K562 (cell line): ENCODE measurements at regions not wholly inside any gene's neighbourhood (a gene's known extent, or its start where the extent isn't known, plus 50 kb on each side); places are given as distances from the start of the nearest gene placed in this dataset.

ENCODE experiments used
- ATAC-seq: fragments of 200-7000 bp; cut with Tn5 transposase; 3 replicates; pipeline ENCODE4 v1.9.1; 2020; ENCODE audit warnings: moderate library complexity
- BruUV-seq: library from RNA; stranded (reverse); fragments of 400-500 nt; replicated peaks from 2 replicates; lab custom pipeline; 2021; lab: Mats Ljungman, UMichigan
- CTCF ChIA-PET: fragments of 300-600 bp; formaldehyde crosslinking; extraction: SDS; loops from one replicate; lab custom pipeline; 2021; ENCODE audit warnings: low intra/inter-chr PET ratio; lab: Yijun Ruan, JAX
- POLR2A ChIA-PET: fragments of 300-600, 350-650 bp; sonication (Branson Sonifier 250); formaldehyde crosslinking; extraction: SDS; loops from one replicate; lab custom pipeline; 2021; ENCODE audit warnings: antibody characterized with exemption, inconsistent platforms; lab: Yijun Ruan, JAX
- DNase-seq, 4 experiments: peaks; one replicate each; pipeline versions ENCODE4 v3.0.0 to v3.0.0-alpha.2; 2011 to 2018; ENCODE audit warnings: low spot score in 3 of 4, mixed read lengths in 3 of 4; ENCODE audit errors: extremely low read depth in 1 of 4
- FAIRE-seq: peaks from 2 replicates; lab custom pipeline; 2011; peaks lifted over from hg19 to GRCh38; lab: Jason Lieb, UNC
- H2AFZ ChIP-seq: 2 replicates; pipeline ENCODE4 v1.6.0; 2011; ENCODE audit warnings: low read depth, low read length, control low read depth, inconsistent platforms
- H3K27ac ChIP-seq: fragments of 200-600 bp; 3 replicates; pipeline ENCODE4 v1.8.0; 2011; ENCODE audit warnings: low read depth, mild to moderate bottlenecking, control low read depth, inconsistent platforms, low read length, moderate library complexity, mixed read lengths; ENCODE audit errors: extremely low read depth
- H3K27me3 ChIP-seq, 2 experiments: fragments of 300-600 bp in 1 of 2; 2 replicates in 1 of 2; 3 replicates in 1 of 2; pipeline versions ENCODE4 v1.6.0 to v1.8.0; 2011; ENCODE audit warnings: inconsistent platforms in 2 of 2, low read length in 2 of 2, mild to moderate bottlenecking in 1 of 2, mixed read lengths in 1 of 2, moderate library complexity in 1 of 2; ENCODE audit not compliant: control insufficient read depth in 2 of 2, insufficient read depth in 2 of 2
- H3K36me3 ChIP-seq: fragments of 300-600 bp; 3 replicates; pipeline ENCODE4 v1.8.0; 2011; ENCODE audit warnings: mild to moderate bottlenecking, low read length, inconsistent platforms; ENCODE audit not compliant: control insufficient read depth, insufficient read depth
- H3K4me1 ChIP-seq, 2 experiments: fragments of 200-600 bp in 1 of 2; replicated peaks in 1 of 2; 2 replicates in 1 of 2; 3 replicates in 1 of 2; pipeline versions ENCODE4 v1.5.1 to v1.8.0; 2011; ENCODE audit warnings: inconsistent platforms in 2 of 2, low read length in 2 of 2, mild to moderate bottlenecking in 1 of 2, mixed read lengths in 1 of 2, moderate library complexity in 1 of 2; ENCODE audit not compliant: control insufficient read depth in 2 of 2, insufficient read depth in 2 of 2
- H3K4me2 ChIP-seq: 2 replicates; pipeline ENCODE4 v1.6.1; 2011; ENCODE audit warnings: low read length, control low read depth, inconsistent platforms, mixed read lengths; ENCODE audit not compliant: insufficient read depth
- H3K4me3 ChIP-seq: fragments of 200-600 bp; sonication (generic), shearing (Covaris generic); 2 replicates; pipeline ENCODE4 v1.5.1; 2016; ENCODE audit warnings: control low read depth, inconsistent platforms
- H3K79me2 ChIP-seq: fragments of 200-600 bp; 3 replicates; pipeline ENCODE4 v1.8.0; 2011; ENCODE audit warnings: low read length, inconsistent platforms; ENCODE audit not compliant: control insufficient read depth, insufficient read depth
- H3K9ac ChIP-seq, 2 experiments: 2 replicates each; pipeline versions ENCODE4 v1.6.0 to v1.6.1; 2011; ENCODE audit warnings: low read depth in 2 of 2, low read length in 2 of 2, control low read depth in 1 of 2, inconsistent platforms in 1 of 2, mild to moderate bottlenecking in 1 of 2, mixed read lengths in 1 of 2; ENCODE audit not compliant: insufficient read depth in 1 of 2
- H3K9me1 ChIP-seq: one replicate; pipeline ENCODE4 v1.6.0; 2011; ENCODE audit warnings: inconsistent platforms, mild to moderate bottlenecking, low read length, moderate library complexity; ENCODE audit not compliant: control insufficient read depth, insufficient read depth
- H3K9me3 ChIP-seq: replicated peaks from 2 replicates; pipeline ENCODE4 v1.5.1; 2011; ENCODE audit warnings: low read depth, low read length, inconsistent platforms; ENCODE audit not compliant: control insufficient read depth, insufficient read depth
- H4K20me1 ChIP-seq: replicated peaks from 2 replicates; pipeline ENCODE4 v1.6.1; 2011; ENCODE audit warnings: low read length, inconsistent platforms, mixed read lengths; ENCODE audit not compliant: control insufficient read depth, insufficient read depth
- BCL6 ChIP-seq: fragments of 250-450 bp; sonication (Bioruptor Pico); IDR thresholded peaks from 2 replicates; pipeline ENCODE4 v1.4.0; 2020
- EZH2 ChIP-seq: IDR thresholded peaks from 2 replicates; pipeline ENCODE4 v1.6.1; 2012; ENCODE audit warnings: low read depth, mild to moderate bottlenecking, inconsistent platforms, low read length, borderline replicate concordance
- JUNB ChIP-seq: fragments of 450-650 bp; formaldehyde crosslinking; conservative IDR thresholded peaks from 2 replicates; pipeline ENCODE4 v1.4.0; 2020; ENCODE audit warnings: mild to moderate bottlenecking
- MAFF ChIP-seq: IDR thresholded peaks from 2 replicates; pipeline ENCODE4 v1.6.1; 2012; ENCODE audit warnings: low read length, improper control_type of control experiment
- NR0B1 ChIP-seq: fragments of 450-650 bp; IDR thresholded peaks from one replicate; pipeline ENCODE4 v1.6.1; 2018; ENCODE audit warnings: mild to moderate bottlenecking, moderate library complexity; ENCODE audit not compliant: partially characterized antibody
- PKNOX1 ChIP-seq: fragments of 450-650 bp; IDR thresholded peaks from 2 replicates; pipeline ENCODE4 v1.6.1; 2016
- STAT5A ChIP-seq: IDR thresholded peaks from 2 replicates; pipeline ENCODE4 v1.6.1; 2012; ENCODE audit warnings: low read length, inconsistent platforms, borderline replicate concordance
- TAF15 ChIP-seq: fragments of 200-400 bp; formaldehyde crosslinking; IDR thresholded peaks from 2 replicates; pipeline ENCODE4 v1.6.1; 2017; ENCODE audit warnings: mild to moderate bottlenecking, low read depth, low read length, moderate library complexity
- XRCC3 ChIP-seq: fragments of 450-650 bp; IDR thresholded peaks from 2 replicates; pipeline ENCODE4 v1.6.1; 2017; ENCODE audit warnings: mild to moderate bottlenecking, moderate library complexity
- ZBTB12 ChIP-seq: fragments of 250-450 bp; sonication (Bioruptor Pico); IDR thresholded peaks from 2 replicates; pipeline ENCODE4 v1.4.0; 2020
- ZBTB49 ChIP-seq: sonication (generic); formaldehyde crosslinking; IDR thresholded peaks from 2 replicates; pipeline ENCODE4 v1.8.0; 2022; ENCODE audit warnings: missing genetic modification reagents, mild to moderate bottlenecking, borderline replicate concordance
- ZNF316 ChIP-seq: fragments of 450-650 bp; IDR thresholded peaks from 2 replicates; pipeline ENCODE4 v1.6.1; 2016
- ZNF511 ChIP-seq: sonication (generic); formaldehyde crosslinking; IDR thresholded peaks from 2 replicates; pipeline ENCODE4 v1.8.0; 2022; ENCODE audit warnings: mild to moderate bottlenecking, missing genetic modification reagents
- WGBS: fragments of 100-300 bp; shearing (Covaris generic); methylation state at CpG from one replicate; pipeline ENCODE4 v1.1.6; 2016; ENCODE audit warnings: low coverage, mixed read lengths; ENCODE audit not compliant: insufficient coverage; ENCODE audit errors: missing lambda C conversion rate; 5-methylcytosine and 5-hydroxymethylcytosine counted together
- in situ Hi-C: fragments of 300-500 bp; cut with MboI; formaldehyde crosslinking; loops from 4 replicates; pipeline ENCODE4 v1.15.0; 2018; ENCODE audit warnings: inconsistent platforms, mixed read lengths
- intact Hi-C: fragments of 100-400 bp; cut with micrococcal nuclease; formaldehyde crosslinking; loops from 2 replicates; pipeline ENCODE4 v1.14.2; 2022

- no peak overlapping the region for H2AFZ ChIP-seq
- TF ChIP-seq MAFF (no peak), NR0B1 (no peak), BCL6 (CRISPR knock-in tag) (no peak), PKNOX1 (no peak), EZH2 (no peak), ZNF316 (no peak), ZNF511 (CRISPR knock-in tag) (no peak), STAT5A (no peak), ZBTB12 (CRISPR knock-in tag) (no peak), XRCC3 (no peak), TAF15 (no peak), JUNB (CRISPR knock-in tag) (no peak), ZBTB49 (CRISPR knock-in tag) (no peak)
- no peak for FAIRE-seq
- in situ Hi-C loops = no loop called here
- H3K79me2 ChIP-seq = no peaks in the 10 kb centered on the region
- no peaks in the 10 kb centered on the region for H3K9me3 ChIP-seq
- no peaks in the 10 kb centered on the region for H4K20me1 ChIP-seq
- H3K27me3 ChIP-seq = peaks cover 0 to 15% of the 10 kb centered on the region in 2 experiments; a peak in 3 of 5 replicates
- no peaks in the 10 kb centered on the region for H3K4me1 ChIP-seq
- H3K36me3 ChIP-seq = no peaks in the 10 kb centered on the region
- H3K4me3 ChIP-seq = no peak overlapping the region
- H3K4me2 ChIP-seq = no peak overlapping the region
- intact Hi-C loops = no loop called here
- WGBS = 0% methylated on average over 4 of the region's 4 CpGs
- POLR2A ChIA-PET = interaction anchor here (1.4 kb wide), 1 partner anchor 9 kb away, joined by 5 read pairs; no protein-coding TSS in a partner anchor
- H3K27ac ChIP-seq = no peak overlapping the region
- DNase-seq = no peak
- CTCF ChIA-PET = no interaction called here
- no TSS peak for BruUV-seq
- no peak overlapping the region for H3K9ac ChIP-seq
- no peaks in the 10 kb centered on the region for H3K9me1 ChIP-seq
- ATAC-seq = no peak
Measured at GRCh38 chr2:109686921-109687320, 72.8 kb downstream of the SOWAHC start.
